B cell (primary cell): ENCODE measurements at regions not wholly inside any gene's neighbourhood (a gene's known extent, or its start where the extent isn't known, plus 50 kb on each side); places are given as distances from the start of the nearest gene placed in this dataset.

Experiments
- ATAC-seq: fragments of 200-7000 bp; cut with Tn5 transposase; one replicate; pipeline ENCODE4 v1.10.0; 2021; ENCODE audit warnings: low read depth, mild to moderate bottlenecking, moderate number of reproducible peaks, moderate library complexity
- CTCF ChIA-PET: fragments of 350-600 bp; sonication (Branson Sonifier 250); formaldehyde crosslinking; loops from one replicate; lab custom pipeline; 2021; ENCODE audit warnings: antibody characterized with exemption, inconsistent platforms; lab: Charles Lee
- POLR2A ChIA-PET: fragments of 350-600 bp; sonication (Branson Sonifier 250); formaldehyde crosslinking; loops from one replicate; lab custom pipeline; 2021; ENCODE audit warnings: antibody characterized with exemption; lab: Charles Lee
- DNase-seq: peaks from one replicate; pipeline ENCODE4 v3.0.0; 2013
- H2AFZ ChIP-seq: 2 replicates; pipeline ENCODE4 v1.6.1; 2012; ENCODE audit warnings: mild to moderate bottlenecking, low read depth, low read length; ENCODE audit not compliant: insufficient read depth, poor library complexity, severe bottlenecking
- H3K27ac ChIP-seq, 2 donors: 1 replicate in 1 of 2; 2 replicates in 1 of 2; pipeline ENCODE4 v1.5.1; 2012 to 2013; ENCODE audit warnings: low read length in 2 of 2, mild to moderate bottlenecking in 2 of 2, moderate library complexity in 1 of 2
- H3K27me3 ChIP-seq, 4 experiments: fragments of 200-600 bp in 1 of 4; sonication (generic) in 1 of 4; replicated peaks in 1 of 4; 1 replicate in 2 of 4; 2 replicates in 2 of 4; pipeline versions ENCODE4 v1.6.1 to v1.7.0; 2013 to 2016; ENCODE audit warnings: low read length in 3 of 4, mild to moderate bottlenecking in 2 of 4, mixed read lengths in 1 of 4, moderate library complexity in 1 of 4; ENCODE audit not compliant: insufficient read depth in 4 of 4, control insufficient read depth in 3 of 4; ENCODE audit errors: control extremely low read depth in 1 of 4
- H3K36me3 ChIP-seq, 2 experiments: replicated peaks in 1 of 2; 1 replicate in 1 of 2; 2 replicates in 1 of 2; pipeline versions ENCODE4 v1.6.1 to v1.7.1; 2013; ENCODE audit warnings: low read length in 1 of 2; ENCODE audit not compliant: insufficient read depth in 2 of 2, control insufficient read depth in 1 of 2; ENCODE audit errors: control extremely low read depth in 1 of 2, extremely low read depth in 1 of 2
- H3K4me1 ChIP-seq, 2 donors: fragments of 200-600 bp in 1 of 2; sonication (generic) in 1 of 2; 1 replicate in 1 of 2; 2 replicates in 1 of 2; pipeline versions ENCODE4 v1.5.1 to v1.6.1; 2013 to 2017; ENCODE audit warnings: low read length in 2 of 2; ENCODE audit not compliant: control insufficient read depth in 2 of 2, insufficient read depth in 2 of 2
- H3K4me2 ChIP-seq: replicated peaks from 2 replicates; pipeline ENCODE3; 2012; ENCODE audit warnings: mild to moderate bottlenecking, low read depth, low read length; ENCODE audit not compliant: poor library complexity, severe bottlenecking
- H3K4me3 ChIP-seq, 5 experiments: fragments of 200-600 bp in 1 of 5; sonication (generic) in 1 of 5; 1 replicate in 3 of 5; 2 replicates in 2 of 5; pipeline versions ENCODE4 v1.5.1 to v1.7.0; 2011 to 2016; ENCODE audit warnings: low read length in 4 of 5, mild to moderate bottlenecking in 4 of 5, low read depth in 2 of 5, control low read depth in 1 of 5, moderate library complexity in 1 of 5; ENCODE audit not compliant: insufficient read depth in 1 of 5; ENCODE audit errors: control extremely low read depth in 1 of 5, extremely low read depth in 1 of 5
- H3K79me2 ChIP-seq: fragments of 200-600 bp; sonication (generic); one replicate; pipeline ENCODE4 v1.6.0; 2016; ENCODE audit warnings: low read length; ENCODE audit not compliant: control insufficient read depth, insufficient read depth
- H3K9ac ChIP-seq: fragments of 200-600 bp; sonication (generic); 2 replicates; pipeline ENCODE4 v1.6.1; 2017; ENCODE audit warnings: mild to moderate bottlenecking, low read length, moderate library complexity
- H3K9me3 ChIP-seq, 3 donors: one replicate each; pipeline versions ENCODE4 v1.6.1 to v1.7.1; 2013; ENCODE audit warnings: low read length in 2 of 3; ENCODE audit not compliant: control insufficient read depth in 2 of 3, insufficient read depth in 1 of 3; ENCODE audit errors: control extremely low read depth in 1 of 3
- H4K20me1 ChIP-seq: 2 replicates; pipeline ENCODE4 v1.6.0; 2012; ENCODE audit warnings: mild to moderate bottlenecking, low read length; ENCODE audit not compliant: insufficient read depth, control insufficient read depth, poor library complexity, severe bottlenecking
- H3K27ac Mint-ChIP-seq: one replicate; pipeline ENCODE4 v1.8.0; 2021; ENCODE audit warnings: mixed read lengths
- H3K27me3 Mint-ChIP-seq: one replicate; pipeline ENCODE4 v1.8.0; 2021; ENCODE audit warnings: mixed read lengths
- H3K4me1 Mint-ChIP-seq: one replicate; pipeline ENCODE4 v1.8.0; 2021; ENCODE audit warnings: mixed read lengths
- H3K4me3 Mint-ChIP-seq: one replicate; pipeline ENCODE4 v1.8.0; 2021; ENCODE audit warnings: mixed read lengths
- H3K9me3 Mint-ChIP-seq: one replicate; pipeline ENCODE4 v1.8.0; 2022; ENCODE audit warnings: mixed read lengths; ENCODE audit not compliant: insufficient read depth
- EZH2 ChIP-seq: IDR thresholded peaks from 2 replicates; pipeline ENCODE4 v1.6.1; 2012; ENCODE audit warnings: borderline replicate concordance, low read depth, mild to moderate bottlenecking, moderate library complexity, low read length; ENCODE audit not compliant: insufficient read depth, poor library complexity, severe bottlenecking
- WGBS: methylation state at CpG from one replicate; pipeline ENCODE4 v1.1.5; 2013; ENCODE audit warnings: missing lambda C conversion rate; ENCODE audit not compliant: insufficient coverage; 5-methylcytosine and 5-hydroxymethylcytosine counted together
- intact Hi-C: fragments of 100-400 bp; cut with micrococcal nuclease; formaldehyde crosslinking; loops from one replicate; pipeline ENCODE4 v1.10.0; 2022
- TF ChIP-seq, protein P1 (sequence below): fragments of 200-600 bp; IDR thresholded peaks from one replicate; pipeline ENCODE4 v1.8.0; 2022; ENCODE audit warnings: antibody characterized with exemption, mild to moderate bottlenecking

DNA sequence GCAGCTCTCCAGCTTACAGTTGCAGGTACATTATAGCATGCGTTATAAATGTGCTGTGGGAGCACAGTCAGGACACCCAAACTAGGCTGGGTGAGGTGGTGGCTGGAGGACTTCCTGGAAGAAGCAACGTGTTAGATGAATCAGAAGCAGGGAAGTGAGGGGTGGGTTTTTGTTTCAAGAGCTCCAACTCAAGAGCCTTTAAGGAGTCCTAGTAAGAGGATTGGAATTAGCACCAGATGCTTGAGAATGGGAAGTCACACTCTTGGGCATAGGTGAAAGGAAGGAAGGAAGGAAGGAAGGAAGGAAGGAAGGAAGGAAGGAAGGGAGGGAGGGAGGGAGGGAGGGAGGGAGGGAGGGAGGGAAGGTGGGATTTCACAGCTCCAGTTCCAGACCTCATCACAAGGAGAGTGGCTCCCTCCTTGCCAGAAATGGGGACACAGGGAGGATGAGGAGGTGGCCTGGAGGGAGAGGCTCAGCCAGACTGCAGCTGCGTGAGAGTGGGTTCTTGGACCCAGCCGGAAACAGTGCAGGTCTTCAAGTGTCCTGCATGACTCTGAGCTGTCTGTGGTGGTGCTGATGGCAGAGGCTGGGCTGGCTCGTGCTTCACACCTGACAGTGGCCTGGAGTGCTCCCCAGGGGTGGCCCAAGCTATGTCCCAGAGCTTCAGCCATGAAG lies 115.7 kb upstream of the GSC start:
- peaks cover 0 to 14% (median 0%) of the 10 kb centered on the region in 3 donors for H3K9me3 ChIP-seq
- H3K4me3 ChIP-seq: no peak overlapping the region
- no peak overlapping the region for H3K27ac ChIP-seq
- Mint-ChIP-seq H3K4me1 (no peaks in the 10 kb centered on the region), H3K9me3 (peaks cover 3% of the 10 kb centered on the region), H3K27me3 (peaks cover 7% of the 10 kb centered on the region), H3K4me3 (no peak overlapping the region), H3K27ac (no peak overlapping the region)
- no peaks in the 10 kb centered on the region for H4K20me1 ChIP-seq
- no peak overlapping the region for H2AFZ ChIP-seq
- DNase-seq (no peak), ATAC-seq (no peak)
- no peak for TF ChIP-seq EZH2
- TF ChIP-seq, protein P1, sequence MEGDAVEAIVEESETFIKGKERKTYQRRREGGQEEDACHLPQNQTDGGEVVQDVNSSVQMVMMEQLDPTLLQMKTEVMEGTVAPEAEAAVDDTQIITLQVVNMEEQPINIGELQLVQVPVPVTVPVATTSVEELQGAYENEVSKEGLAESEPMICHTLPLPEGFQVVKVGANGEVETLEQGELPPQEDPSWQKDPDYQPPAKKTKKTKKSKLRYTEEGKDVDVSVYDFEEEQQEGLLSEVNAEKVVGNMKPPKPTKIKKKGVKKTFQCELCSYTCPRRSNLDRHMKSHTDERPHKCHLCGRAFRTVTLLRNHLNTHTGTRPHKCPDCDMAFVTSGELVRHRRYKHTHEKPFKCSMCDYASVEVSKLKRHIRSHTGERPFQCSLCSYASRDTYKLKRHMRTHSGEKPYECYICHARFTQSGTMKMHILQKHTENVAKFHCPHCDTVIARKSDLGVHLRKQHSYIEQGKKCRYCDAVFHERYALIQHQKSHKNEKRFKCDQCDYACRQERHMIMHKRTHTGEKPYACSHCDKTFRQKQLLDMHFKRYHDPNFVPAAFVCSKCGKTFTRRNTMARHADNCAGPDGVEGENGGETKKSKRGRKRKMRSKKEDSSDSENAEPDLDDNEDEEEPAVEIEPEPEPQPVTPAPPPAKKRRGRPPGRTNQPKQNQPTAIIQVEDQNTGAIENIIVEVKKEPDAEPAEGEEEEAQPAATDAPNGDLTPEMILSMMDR: no peak
- no peak overlapping the region for H3K9ac ChIP-seq
- no peak overlapping the region for H3K4me2 ChIP-seq
- H3K4me1 ChIP-seq: no peaks in the 10 kb centered on the region
- intact Hi-C loops: no loop called here
- ChIA-PET POLR2A (no interaction called here), CTCF (no interaction called here)
- H3K79me2 ChIP-seq: no peaks in the 10 kb centered on the region
- no peaks in the 10 kb centered on the region for H3K36me3 ChIP-seq
- H3K27me3 ChIP-seq: no peaks in the 10 kb centered on the region
- WGBS: 59% methylated on average over 5 of the region's 5 CpGs

DNA sequence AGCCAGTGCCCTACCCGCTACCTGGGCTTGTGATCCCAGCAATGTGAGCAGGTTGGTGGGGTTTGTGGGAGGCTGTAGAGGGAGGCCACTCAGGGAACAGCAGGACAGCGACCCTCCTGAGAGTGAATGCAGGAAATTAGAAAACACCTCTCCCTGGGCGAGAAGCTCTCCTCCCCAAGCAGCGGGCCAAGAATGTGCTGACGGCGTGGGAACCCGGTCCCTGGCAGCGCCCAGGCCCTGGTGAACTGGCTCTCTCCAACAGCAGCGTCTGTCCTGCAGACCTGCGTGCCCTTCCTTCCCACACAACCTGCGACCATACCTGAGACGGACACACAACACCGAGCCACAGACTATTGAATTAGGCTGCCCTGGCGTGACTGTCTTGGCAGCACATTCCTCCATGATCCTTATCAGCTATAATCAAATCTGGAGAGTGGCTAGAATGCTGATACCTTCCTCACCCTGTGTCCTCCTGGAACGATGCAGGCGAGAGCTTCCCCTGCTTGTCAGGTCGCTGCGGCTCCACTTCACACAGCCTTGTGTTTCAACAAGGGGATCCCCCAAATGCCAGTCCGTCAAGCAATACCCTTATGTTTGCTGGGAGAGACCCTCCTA lies 114.8 kb upstream of the GSC start:
- Histone ChIP-seq H3K36me3 (no peaks in the 10 kb centered on the region), H3K9me3 (peaks cover 0 to 9% (median 0%) of the 10 kb centered on the region in 3 donors), H3K4me2 (no peak overlapping the region), H3K27ac (no peak overlapping the region), H3K27me3 (no peaks in the 10 kb centered on the region), H3K9ac (no peak overlapping the region), H3K4me1 (no peaks in the 10 kb centered on the region), H2AFZ (no peak overlapping the region), H3K4me3 (no peak overlapping the region), H4K20me1 (no peaks in the 10 kb centered on the region), H3K79me2 (no peaks in the 10 kb centered on the region)
- no peak for TF ChIP-seq EZH2
- TF ChIP-seq, protein P1: no peak
- Mint-ChIP-seq H3K27ac (no peak overlapping the region), H3K27me3 (peaks cover 7% of the 10 kb centered on the region), H3K4me3 (no peak overlapping the region), H3K4me1 (no peaks in the 10 kb centered on the region), H3K9me3 (peaks cover 3% of the 10 kb centered on the region)
- ChIA-PET CTCF (no interaction called here), POLR2A (no interaction called here)
- no peak for DNase-seq
- 92% methylated on average over 16 of the region's 19 CpGs for WGBS
- no peak for ATAC-seq
- intact Hi-C loops: no loop called here
